ENCODE measurements at regions not wholly inside any gene's neighbourhood (a gene's known extent, or its start where the extent isn't known, plus 50 kb on each side); places are given as distances from the start of the nearest gene placed in this dataset.
"Not testable (repeated sequence)": the region's sequence is repeated elsewhere in the genome, so short reads cannot be mapped to it uniquely, and the experiment has no call there.

DNA sequence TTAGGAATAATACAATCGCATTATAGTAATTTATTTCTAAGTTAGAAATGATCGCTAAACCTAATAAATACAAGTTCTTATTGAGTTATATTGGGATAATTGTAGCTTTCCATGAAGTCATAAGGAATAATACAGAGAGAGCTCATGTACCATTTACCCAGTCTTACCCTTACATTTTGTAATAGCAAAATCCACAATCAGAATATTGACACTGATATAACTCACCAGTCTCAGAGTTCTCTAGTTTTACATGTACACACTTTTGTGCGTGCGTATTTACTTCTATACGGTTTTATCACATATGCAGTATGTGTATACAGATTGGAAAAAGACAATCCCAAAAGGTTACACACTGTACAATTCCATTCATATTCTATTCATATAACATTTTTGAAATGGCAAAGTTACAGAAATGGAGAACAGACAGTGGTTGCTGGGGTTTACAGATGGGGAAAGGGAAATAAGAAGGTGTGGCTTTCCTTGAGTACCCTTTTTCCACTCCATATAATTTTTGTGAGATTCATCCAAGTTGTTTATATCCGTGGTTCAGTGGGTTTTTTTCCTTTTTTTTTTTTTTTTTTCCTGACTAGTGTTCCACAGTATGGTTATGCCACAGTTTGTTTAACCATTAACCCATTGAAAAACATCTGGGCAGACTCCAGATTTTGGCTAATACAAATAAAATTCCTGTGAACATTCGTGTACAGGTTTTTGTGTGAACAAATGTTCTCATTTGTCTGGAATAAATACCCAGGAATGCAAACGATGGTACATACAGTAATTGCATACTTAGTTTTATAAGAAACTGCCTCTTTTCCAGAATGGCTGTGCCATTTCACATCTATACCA is 117.2 kb downstream of the HNMT start:
- TF ChIP-seq, protein P1, sequence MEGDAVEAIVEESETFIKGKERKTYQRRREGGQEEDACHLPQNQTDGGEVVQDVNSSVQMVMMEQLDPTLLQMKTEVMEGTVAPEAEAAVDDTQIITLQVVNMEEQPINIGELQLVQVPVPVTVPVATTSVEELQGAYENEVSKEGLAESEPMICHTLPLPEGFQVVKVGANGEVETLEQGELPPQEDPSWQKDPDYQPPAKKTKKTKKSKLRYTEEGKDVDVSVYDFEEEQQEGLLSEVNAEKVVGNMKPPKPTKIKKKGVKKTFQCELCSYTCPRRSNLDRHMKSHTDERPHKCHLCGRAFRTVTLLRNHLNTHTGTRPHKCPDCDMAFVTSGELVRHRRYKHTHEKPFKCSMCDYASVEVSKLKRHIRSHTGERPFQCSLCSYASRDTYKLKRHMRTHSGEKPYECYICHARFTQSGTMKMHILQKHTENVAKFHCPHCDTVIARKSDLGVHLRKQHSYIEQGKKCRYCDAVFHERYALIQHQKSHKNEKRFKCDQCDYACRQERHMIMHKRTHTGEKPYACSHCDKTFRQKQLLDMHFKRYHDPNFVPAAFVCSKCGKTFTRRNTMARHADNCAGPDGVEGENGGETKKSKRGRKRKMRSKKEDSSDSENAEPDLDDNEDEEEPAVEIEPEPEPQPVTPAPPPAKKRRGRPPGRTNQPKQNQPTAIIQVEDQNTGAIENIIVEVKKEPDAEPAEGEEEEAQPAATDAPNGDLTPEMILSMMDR (IDR thresholded peaks at IDR 0.05; ENCODE audit: insufficient read depth, missing control alignments): no peak
- FAIRE-seq (no peak), DNase-seq (ENCODE audit: insufficient read length, low spot score) (no peak)

GRCh38 chr2:138084206-138084605 is 119.9 kb downstream of the HNMT start:
- TF ChIP-seq, protein P1 (IDR thresholded peaks at IDR 0.05; ENCODE audit: insufficient read depth, missing control alignments): no peak
- DNase-seq (ENCODE audit: insufficient read length, low spot score) (no peak), FAIRE-seq (no peak)

DNA sequence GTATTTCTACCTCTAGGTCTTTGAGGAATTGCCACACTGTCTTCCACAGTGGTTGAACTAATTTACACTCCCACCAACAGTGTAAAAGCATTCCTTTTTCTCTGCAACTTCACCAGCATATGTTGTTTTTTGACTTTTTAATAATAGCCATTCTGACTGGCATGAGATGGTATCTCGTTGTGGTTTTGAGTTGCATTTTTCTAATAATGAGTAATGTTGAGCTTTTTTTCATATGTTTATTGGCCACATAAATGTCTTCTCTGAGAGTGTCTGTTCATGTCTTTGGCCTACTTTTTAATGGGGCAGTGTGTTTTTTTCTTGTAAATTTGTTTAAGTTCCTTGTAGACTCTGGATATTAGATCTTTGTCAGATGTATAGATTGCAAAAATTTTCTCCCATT is 121.2 kb downstream of the HNMT start:
- FAIRE-seq: not testable (repeated sequence)

GRCh38 chr2:138086576-138086975 is 122.3 kb downstream of the HNMT start:
- DNase-seq (ENCODE audit: insufficient read length, low spot score) (no peak), FAIRE-seq (no peak)
- TF ChIP-seq, protein P1 (IDR thresholded peaks at IDR 0.05; ENCODE audit: insufficient read depth, missing control alignments): no peak

More for the DNA sequence above, 121.2 kb downstream of the HNMT start:
- not testable (repeated sequence) for DNase-seq (ENCODE audit: insufficient read length, low spot score)

GRCh38 chr2:138087751-138088593 is 123.7 kb downstream of the HNMT start:
- TF ChIP-seq, protein P1 (IDR thresholded peaks at IDR 0.05; ENCODE audit: insufficient read depth, missing control alignments): no peak
- no peak for FAIRE-seq

DNA sequence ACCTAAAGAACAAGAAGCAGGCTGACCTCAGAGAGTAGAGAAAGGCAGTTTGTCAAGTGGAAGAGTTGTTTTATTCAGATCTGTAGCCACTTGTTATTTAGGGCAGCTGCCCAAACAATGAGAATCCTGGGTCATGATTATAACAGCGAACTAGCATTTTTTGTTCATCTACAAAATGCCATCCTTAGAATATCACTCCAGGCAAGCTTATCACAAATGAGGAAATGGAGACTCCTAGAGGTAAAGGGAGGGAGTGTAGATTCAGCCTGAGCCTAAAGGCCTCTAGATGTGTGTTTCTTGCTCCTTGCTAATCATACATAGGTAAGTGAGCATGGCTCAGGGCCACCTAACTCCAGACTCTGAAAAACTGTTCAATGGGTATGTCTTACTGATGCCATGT is 126.1 kb downstream of the HNMT start:
- TF ChIP-seq, protein P1 (IDR thresholded peaks at IDR 0.05; ENCODE audit: insufficient read depth, missing control alignments): peak; percentile 69

More at GRCh38 chr2:138087751-138088593, 123.7 kb downstream of the HNMT start:
- no peak for DNase-seq (ENCODE audit: insufficient read length, low spot score)

DNA sequence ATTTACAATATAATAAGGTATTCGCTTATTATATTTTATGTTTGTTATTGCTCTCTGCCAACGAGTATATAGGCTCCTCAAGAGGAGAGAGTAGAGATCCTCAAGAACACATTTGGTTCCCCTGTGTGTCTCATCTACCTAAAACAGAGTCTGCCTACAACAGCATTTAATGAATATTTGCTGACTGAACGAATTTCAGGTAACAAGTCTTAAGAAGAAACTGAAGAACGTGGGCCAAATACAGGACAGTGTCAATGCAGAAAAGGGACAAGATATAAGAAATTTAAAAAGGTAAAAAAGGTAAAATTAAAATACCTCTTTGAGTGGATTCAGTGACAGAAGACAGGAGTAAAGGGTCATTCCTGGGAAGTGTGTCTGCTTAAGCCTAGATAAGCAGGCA is 129.2 kb downstream of the HNMT start:
- no peak for DNase-seq (ENCODE audit: insufficient read length, low spot score)
- TF ChIP-seq, protein P1 (IDR thresholded peaks at IDR 0.05; ENCODE audit: insufficient read depth, missing control alignments): no peak
- FAIRE-seq: no peak

More for the DNA sequence above, 126.1 kb downstream of the HNMT start:
- FAIRE-seq: no peak
- no peak for DNase-seq (ENCODE audit: insufficient read length, low spot score)

Measured in D721Med (cell line).